Fibroblast of villous mesenchyme (primary cell): ENCODE measurements at regions not wholly inside any gene's neighbourhood (a gene's known extent, or its start where the extent isn't known, plus 50 kb on each side); places are given as distances from the start of the nearest gene placed in this dataset.

Experiments
- DNase-seq: peaks from one replicate; pipeline ENCODE4 v3.0.0-alpha.2; 2010; ENCODE audit warnings: low read depth
- H3K4me3 ChIP-seq: 2 replicates; pipeline ENCODE4 v1.5.1; 2011; ENCODE audit warnings: low read depth, mild to moderate bottlenecking, low read length
- TF ChIP-seq, protein P1 (sequence below): IDR thresholded peaks from 2 replicates; pipeline ENCODE4 v1.5.1; 2012; ENCODE audit warnings: low read depth, mild to moderate bottlenecking, low read length; ENCODE audit not compliant: insufficient read depth

DNA sequence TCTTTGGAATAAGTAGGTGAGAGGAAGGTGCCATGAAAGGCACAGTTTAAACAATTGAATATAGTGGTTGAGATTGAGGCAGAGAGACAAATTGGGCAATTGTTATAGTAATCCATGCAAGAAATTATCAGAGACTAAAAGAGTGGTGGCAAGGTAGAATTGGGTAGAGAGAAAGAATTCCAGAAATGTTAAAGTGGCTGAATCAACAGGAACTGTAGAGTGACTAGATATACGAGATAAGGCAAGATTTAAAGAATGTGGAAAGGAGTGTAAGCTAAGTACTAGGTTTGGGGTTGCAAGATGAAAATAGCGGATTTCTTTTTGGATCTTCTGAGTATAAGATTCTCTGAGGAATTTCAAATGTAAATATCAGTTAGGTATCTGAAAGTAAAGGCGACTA, 285.2 kb downstream of the DMRTA1 start:
- TF ChIP-seq, protein P1, sequence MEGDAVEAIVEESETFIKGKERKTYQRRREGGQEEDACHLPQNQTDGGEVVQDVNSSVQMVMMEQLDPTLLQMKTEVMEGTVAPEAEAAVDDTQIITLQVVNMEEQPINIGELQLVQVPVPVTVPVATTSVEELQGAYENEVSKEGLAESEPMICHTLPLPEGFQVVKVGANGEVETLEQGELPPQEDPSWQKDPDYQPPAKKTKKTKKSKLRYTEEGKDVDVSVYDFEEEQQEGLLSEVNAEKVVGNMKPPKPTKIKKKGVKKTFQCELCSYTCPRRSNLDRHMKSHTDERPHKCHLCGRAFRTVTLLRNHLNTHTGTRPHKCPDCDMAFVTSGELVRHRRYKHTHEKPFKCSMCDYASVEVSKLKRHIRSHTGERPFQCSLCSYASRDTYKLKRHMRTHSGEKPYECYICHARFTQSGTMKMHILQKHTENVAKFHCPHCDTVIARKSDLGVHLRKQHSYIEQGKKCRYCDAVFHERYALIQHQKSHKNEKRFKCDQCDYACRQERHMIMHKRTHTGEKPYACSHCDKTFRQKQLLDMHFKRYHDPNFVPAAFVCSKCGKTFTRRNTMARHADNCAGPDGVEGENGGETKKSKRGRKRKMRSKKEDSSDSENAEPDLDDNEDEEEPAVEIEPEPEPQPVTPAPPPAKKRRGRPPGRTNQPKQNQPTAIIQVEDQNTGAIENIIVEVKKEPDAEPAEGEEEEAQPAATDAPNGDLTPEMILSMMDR, result no peak
- H3K4me3 ChIP-seq, result no peak overlapping the region
- DNase-seq, result no peak

DNA sequence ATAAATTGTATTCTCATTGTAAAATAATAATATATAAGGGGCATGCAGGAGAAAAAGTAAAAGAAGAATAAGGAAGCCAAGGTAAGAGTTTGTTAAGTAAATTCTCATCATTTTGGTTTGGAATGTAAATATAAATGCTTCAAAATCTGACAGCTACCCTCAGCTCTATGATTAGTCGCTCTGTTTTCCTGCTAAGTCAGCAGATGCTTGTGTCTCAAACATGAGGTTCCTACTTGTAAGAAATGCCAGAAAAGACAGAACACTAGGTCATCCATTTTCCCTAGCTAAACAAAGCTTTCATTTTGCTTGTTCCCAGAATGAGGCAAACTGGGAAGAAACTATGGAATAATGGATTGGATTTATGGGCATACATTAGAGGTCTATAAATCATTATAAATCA, 293.1 kb downstream of the DMRTA1 start:
- TF ChIP-seq, protein P1, result no peak
- H3K4me3 ChIP-seq, result no peak overlapping the region
- no peak for DNase-seq

DNA sequence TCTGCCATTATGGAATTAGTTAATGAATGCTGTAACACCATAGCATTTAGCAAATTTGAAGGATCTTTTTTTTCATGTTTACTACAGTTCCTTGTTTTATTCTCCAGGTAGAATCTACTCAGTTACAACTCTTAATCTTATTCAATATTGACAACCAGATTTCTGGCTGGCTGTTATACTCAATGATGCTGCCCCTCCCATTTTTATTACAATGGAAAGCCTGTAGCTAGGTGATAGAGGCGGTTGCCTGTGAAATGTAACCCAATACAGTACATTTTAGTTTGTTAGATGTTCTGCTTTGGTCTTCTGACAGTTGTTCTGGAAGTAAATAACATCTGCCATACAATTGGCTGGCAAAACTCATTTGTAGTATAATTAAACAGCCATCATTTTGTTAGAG, 294.2 kb downstream of the DMRTA1 start:
- no peak overlapping the region for H3K4me3 ChIP-seq
- TF ChIP-seq, protein P1, result no peak
- no peak for DNase-seq

DNA sequence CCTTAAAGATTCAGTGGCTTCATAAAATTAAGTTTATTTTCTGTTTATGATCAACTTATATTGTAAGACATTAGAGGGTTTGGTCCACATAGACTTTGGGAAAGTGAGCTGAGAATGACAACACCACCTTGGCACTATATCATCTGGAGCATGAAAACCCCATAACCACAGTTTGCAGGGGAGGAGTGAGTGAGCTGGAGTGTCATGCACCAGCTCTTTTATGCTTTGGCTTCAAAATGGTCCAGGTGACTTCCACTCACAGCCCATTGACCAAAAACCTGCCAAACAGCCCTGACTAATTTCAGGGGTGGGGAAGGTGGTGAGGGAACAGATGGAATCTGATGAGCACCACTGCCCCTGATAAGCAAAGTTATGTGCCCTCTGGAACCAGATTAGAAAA, 295.8 kb downstream of the DMRTA1 start:
- no peak for DNase-seq
- TF ChIP-seq, protein P1, result no peak
- H3K4me3 ChIP-seq, result no peak overlapping the region

DNA sequence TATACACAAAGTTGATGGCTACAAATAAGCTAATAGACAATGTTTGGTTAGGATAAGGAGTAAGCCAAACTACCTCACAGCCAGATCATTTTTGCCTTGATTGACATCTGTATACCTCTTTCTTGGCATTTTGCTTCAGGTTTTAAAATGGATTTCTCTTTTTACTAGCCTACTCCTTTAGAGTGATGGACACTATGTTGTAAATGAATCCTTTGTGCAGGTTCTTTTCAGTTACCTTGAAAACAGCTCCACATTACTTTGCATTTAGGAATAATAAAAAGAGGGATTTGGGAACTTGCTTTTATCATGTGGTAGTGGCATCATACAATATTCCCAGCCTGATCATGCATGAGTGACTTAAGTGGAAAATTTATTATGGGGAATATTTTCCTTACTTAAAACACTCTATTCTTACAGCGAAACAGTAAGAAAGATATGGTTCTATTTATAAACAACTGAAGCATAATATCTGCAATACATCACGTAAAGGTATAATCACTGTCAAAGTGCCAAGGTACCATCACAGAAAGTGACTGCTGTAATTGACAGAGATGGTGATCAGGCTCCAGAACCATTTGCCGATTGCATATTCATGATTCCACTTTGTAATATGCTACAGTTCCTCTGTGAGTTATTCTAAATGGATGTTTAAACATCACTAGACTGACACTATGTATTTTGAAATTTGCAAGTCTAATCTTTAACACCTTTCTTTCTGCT, 327.0 kb downstream of the DMRTA1 start:
- DNase-seq, result no peak
- TF ChIP-seq, protein P1, result no peak
- no peak overlapping the region for H3K4me3 ChIP-seq

DNA sequence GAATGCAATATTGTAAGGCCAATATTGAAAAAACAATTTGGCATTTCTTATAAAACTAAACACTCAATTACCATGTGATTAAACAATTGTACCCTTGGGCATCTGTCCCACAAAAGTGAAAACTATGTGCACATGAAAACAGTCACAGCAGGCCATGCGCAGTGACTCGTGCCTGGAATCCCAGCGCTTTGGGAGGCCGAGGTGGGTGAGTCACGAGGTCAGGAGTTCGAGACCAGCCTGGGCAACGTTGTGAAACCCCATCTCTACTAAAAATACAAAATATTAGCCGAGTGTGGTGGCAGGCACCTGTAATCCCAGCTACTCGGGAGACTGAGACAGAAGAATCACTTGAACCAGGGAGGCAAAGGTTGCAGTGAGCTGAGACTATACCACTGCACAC, 343.7 kb downstream of the DMRTA1 start:
- TF ChIP-seq, protein P1, result no peak
- no peak for DNase-seq
- H3K4me3 ChIP-seq, result no peak overlapping the region

DNA sequence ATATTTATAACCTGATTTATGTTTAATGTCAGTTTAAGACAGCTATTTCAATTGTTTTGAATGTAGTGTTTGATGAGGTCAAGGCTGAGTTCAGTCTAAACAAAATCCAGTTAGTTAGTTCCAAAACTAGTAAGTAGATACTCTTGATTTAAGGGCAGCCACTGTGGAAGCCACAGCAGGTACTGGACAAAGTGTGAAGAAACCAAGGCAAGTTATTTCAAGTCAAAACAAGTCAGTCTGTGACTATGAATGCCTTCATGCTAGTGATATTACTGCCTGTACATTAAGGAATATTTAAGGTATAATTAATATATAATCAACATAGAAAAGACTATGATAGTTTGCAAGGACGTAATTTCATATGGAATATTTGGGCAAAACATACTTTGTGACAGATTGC, 362.3 kb downstream of the DMRTA1 start:
- TF ChIP-seq, protein P1, result no peak
- no peak for DNase-seq

More for the DNA sequence above, 362.3 kb downstream of the DMRTA1 start:
- H3K4me3 ChIP-seq, result no peak overlapping the region
